HG03108 (cell line): ENCODE measurements at regions not wholly inside any gene's neighbourhood (a gene's known extent, or its start where the extent isn't known, plus 50 kb on each side); places are given as distances from the start of the nearest gene placed in this dataset.

Source experiments
- ATAC-seq: cut with Tn5 transposase; IDR thresholded peaks from one replicate; pipeline ENCODE4 v1.9.1; 2021; ENCODE audit warnings: moderate library complexity; ENCODE audit not compliant: unreplicated experiment

DNA sequence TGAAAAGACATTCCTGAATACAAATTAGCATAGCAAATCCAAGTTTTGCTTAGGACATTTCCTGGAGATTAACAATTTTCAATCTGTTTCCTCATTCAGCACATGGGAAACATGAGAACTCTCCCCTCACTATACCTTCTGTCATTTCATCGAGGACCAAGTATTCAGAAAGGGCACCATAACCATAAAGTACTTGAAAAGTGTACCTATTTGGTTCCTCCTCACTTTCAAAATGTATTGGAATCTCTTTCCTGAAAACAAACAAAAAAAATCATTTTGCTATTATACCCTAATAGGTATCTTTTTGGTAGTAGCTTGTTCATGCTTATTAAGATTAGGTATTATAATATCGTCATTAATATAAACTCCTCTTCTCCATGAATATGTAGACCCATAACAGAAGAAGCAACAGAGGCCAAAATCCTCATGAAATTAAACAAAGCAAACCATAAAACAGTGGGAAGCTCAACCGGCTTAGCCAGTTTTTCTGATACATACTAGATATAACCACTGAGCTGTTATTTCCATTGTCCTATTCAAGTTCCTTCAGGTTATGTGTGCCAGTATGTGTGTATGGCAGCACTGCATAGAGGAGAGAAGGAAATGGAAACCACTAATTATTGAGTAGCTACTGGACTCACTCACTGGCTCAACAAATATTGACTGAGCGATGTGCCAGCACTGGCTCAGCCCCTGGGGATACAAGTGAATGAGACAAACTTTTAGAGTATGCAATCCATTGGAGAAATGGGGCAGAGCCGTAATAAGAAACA lies 274.0 kb downstream of the MAFB start:
- ATAC-seq: no peak

- ATAC-seq: no peak
Observed at GRCh38 chr20:40410028-40410427, 279.0 kb downstream of the MAFB start.

DNA sequence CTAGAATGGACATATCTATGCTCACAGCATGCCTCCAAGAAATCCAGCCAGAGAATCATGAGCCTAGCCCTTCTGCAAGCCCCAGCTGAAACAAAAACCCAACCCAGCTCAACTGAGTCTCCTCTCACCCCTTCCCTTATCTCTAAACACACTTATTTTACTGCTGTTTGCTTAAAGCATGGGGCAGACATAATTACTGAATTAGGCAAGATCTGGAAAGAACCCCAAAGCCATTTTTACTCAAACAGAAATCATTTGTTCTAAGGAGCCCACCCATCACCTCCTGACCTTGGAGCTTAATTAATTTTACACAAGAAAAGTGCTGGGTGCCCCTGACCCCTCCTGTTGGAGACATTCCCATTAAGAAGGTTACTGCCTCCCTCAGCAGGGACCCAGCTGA lies 291.6 kb downstream of the MAFB start:
- ATAC-seq: no peak

DNA sequence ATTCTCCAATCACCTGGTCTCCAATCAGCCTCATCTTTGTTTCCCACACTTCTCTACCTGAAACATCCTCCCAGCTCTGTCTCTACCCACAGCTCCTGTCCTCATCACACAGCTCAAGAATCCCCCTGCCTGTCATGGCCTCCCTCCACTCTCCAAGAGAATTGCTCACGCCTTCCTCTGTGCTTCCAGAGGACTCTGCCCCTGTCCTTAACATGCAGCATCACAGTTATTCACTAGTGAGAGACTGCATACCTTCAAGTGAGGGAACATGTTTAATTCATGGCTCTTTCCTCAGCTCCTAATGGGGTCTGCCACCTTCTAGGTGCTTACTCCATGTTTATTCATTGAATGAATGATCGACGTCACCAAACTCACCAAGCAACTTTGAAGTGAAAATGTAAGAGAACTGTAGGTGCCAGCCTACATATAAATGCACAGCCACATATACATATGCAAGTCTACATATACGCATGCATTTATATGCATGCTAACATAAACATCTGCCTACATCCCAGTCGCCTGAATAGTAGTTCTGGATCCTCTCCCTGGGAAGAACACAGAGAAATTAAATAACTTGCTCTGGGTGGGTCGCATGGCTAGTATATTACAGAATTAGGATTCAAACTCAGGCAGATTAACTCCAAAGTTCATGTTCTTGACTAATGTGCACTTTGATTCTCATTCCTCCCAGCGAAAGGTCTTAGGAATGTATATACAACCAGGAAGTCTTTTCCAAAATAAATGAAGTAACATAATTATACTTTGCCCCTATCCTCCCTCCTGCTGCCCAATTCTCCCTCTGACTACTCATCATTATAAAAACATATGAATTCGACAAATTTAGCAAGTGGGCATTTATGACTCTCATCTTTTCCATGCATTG lies 295.6 kb downstream of the MAFB start:
- ATAC-seq: no peak

DNA sequence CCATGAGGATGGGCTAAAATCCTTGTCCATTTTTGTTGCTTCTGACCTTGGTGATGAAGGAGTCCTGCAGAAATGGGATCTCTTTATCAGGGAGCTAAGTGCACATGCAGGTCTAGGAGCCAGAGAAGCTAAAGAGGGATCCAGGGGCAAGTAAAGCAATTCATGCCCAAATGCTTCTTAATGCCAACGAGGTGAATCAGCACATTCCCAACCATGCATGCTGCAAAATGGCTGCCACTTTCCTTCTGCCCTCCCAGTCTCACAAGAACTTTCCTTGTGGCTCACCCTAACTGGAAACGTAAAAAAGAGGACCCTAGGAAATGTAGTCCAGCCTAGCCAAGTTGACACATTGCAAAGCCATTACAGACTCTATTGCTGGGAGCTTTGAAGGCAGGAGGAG lies 298.4 kb downstream of the MAFB start:
- no peak for ATAC-seq

DNA sequence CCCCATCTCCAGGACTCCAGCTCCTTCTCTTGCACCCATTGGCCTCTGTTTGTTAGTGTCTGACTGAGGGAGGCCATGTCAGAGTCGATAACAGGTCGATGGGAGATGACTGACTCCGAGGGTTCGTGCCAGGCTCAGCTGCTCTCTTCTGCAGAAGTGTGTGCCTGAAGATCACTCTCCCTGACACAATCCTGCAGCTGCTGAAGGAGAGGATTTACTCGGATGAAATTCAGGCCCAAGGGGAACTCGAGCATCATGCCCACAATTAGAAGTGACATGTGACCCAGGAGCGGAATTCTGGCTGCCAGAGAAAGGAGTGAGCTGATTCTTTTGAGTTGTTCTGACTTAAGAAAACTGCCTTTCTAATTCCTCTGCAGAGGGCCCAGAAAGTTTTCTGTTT lies 318.2 kb downstream of the MAFB start:
- ATAC-seq: no peak

GRCh38 chr20:40368876-40369275 lies 320.2 kb downstream of the MAFB start:
- no peak for ATAC-seq

DNA sequence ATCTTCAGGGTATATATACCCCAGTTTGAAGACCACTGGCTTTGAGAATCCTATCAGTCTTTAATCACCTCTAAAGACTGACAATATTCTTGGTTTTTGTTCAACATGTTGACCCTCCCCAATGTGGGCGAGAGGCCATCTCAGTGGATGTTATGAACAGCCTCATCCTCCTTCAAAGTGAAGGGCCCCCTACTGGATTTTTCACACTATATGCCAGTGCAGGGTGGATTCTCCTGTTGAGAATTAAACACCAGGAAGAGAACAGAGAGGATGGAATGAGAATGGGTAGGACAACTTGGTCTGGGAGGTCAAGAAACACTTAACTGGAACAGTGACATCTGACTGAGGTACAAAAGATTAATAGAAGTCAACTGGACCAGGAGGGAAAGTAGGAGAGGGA lies 327.1 kb downstream of the MAFB start:
- no peak for ATAC-seq

- no peak for ATAC-seq
Observed at GRCh38 chr20:40359131-40359912, 329.7 kb downstream of the MAFB start.

- ATAC-seq: no peak
Observed at GRCh38 chr20:40354880-40355279, 334.2 kb downstream of the MAFB start.

DNA sequence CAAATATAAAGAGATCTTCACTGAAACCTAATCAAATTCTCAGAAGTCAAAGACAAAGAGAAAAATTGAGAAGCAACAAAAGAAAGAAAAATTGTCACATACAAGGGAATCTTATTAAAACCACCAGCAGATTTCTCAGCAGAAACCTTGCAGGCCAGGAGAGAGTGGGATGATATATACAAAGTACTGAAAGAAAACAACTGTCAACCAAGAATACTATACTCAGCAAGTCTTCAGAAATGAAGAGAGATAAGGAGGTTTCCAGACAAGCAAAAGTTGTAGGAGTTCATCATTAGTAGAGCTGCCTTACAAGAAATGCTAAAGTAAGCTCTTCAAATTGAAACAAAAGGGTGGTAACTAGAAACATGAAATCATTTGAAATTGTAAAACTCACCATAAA lies 345.6 kb downstream of the MAFB start:
- ATAC-seq: no peak

DNA sequence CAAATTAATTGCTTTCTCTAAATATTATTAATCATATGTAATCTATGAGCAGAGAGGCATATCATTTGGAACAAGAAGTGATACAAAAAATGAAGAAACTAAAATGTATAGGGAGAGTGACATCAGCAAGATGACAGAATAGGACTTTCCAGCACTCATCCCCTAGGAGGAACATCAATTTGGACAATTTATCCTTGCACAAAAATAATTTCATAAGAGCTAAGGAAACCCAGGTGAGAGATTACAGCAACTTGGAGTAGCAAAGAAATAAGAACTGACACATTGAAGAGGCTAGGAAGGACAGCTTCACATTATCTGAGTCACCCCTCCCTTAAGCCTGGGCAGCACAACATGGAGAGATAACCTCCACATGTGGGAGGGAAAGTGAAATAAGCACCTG lies 347.5 kb downstream of the MAFB start:
- no peak for ATAC-seq

GRCh38 chr20:40339661-40340449 lies 349.2 kb downstream of the MAFB start:
- no peak for ATAC-seq

DNA sequence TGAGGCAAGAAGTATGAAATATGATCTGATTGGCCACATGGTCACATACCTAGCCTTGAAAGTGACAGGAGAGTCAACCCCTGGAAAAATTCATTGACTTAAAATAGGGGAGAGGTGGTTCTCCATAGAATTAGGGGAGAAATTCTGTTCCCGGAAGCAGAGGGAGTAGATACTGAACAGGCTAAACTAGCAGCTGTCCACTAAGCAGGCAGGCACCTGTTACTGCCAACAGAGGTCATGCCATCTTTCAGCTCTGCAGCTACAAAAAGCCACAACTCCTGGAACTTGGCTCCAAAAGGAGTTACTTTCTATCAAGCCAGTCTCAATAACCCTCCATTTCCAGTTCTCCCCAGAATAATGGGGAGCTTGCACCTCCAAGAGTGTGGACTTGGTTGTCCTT lies 352.5 kb downstream of the MAFB start:
- ATAC-seq: no peak

DNA sequence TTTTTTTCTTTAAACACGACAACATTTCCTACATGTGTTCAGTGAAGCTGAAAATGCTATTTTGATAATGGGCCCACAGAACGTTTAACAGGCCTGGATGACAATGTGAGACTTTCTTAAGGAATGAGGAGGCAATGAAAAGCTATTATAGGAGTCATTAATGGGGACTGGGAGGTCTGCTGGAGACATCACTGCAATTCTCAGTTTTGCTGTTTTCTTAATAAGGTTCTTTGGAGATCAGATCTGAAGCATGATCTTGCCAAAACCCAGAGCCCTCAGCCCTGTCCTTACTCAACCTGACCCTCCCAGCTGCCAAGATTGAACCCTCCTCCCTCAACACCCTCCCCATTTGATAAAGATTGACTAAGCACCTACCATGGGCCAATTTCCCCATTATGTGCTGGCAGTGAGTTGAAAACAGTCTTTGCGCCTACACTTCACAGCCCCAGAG lies 353.1 kb downstream of the MAFB start:
- ATAC-seq: no peak

- ATAC-seq: no peak
Observed at GRCh38 chr20:40335437-40335836, 353.6 kb downstream of the MAFB start.

- ATAC-seq: no peak
Observed at GRCh38 chr20:40333591-40333990, 355.4 kb downstream of the MAFB start.

DNA sequence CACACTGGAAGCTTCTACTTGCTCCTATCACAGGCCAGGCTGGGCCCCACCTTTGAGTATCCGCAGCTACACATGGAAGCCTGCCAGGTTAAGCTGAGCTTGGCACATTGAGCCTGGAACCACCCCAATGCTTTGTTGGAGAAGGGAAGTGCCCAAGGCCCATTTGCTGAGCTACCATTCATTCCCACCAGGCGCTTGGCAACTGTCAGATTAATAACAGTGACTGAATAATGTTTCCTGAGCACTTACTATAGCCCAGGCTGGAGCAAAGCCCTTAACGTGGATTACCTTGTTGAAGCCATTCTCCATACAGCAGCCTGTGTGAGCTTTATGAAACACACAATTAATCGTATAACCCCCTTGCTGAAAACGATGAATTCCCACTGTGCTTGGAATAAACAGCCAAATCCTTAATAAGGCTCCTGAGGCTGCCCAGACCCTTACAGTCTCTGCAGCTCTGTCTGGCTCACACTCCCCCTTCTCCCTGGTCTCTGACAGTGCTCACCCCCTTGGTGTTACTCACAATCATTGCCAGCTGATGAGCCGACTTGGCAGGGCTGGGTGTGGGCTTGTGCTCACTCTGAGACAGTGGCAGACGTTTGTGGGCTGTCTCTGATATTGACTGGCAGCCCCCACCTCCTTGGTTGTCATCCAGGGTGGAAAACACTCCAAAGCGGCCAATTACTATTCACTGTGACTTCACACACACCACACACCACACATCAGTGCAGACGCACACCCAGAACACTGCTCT lies 357.1 kb downstream of the MAFB start:
- no peak for ATAC-seq

DNA sequence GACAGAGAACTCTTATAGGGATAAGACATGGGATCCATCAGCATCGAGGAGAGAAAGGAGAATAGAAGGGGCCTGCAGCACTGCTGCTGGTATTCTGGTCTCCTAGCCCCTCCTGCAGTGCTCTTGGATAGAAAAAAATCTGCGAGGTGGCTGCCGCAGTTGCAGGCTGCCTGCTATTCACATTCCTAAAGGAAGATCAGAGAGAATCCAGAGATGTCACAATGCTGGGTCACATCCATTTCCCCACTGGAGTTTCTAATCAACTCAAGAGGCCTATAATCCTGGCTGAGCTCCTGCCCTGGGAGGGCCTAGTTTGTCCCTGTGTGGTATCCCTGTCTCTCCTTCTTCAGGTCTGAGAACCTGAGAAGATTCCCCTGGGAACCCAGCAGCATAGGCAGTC lies 357.8 kb downstream of the MAFB start:
- ATAC-seq: no peak

GRCh38 chr20:40329321-40329720 lies 359.7 kb downstream of the MAFB start:
- no peak for ATAC-seq
